ENCODE measurements at regions not wholly inside any gene's neighbourhood (a gene's known extent, or its start where the extent isn't known, plus 50 kb on each side); places are given as distances from the start of the nearest gene placed in this dataset.

- TF ChIP-seq POLR2AphosphoS5 (IDR thresholded peaks at IDR 0.05; ENCODE audit: low read depth, low read length) (no peak), POLR2A (IDR thresholded peaks at IDR 0.05; ENCODE audit: low read depth, low read length) (no peak)
Observed at GRCh38 chr20:12113075-12113467, 195.4 kb downstream of the BTBD3 start.

Data from GM12891 (cell line).